A549 (cell line): ENCODE measurements at regions not wholly inside any gene's neighbourhood (a gene's known extent, or its start where the extent isn't known, plus 50 kb on each side); places are given as distances from the start of the nearest gene placed in this dataset.
"Not testable (repeated sequence)": the region's sequence is repeated elsewhere in the genome, so short reads cannot be mapped to it uniquely, and the experiment has no call there.

ENCODE experiments used
- ATAC-seq, 2 experiments: fragments of 200-7000 bp in 1 of 2; fragments of >200 bp in 1 of 2; cut with Nextera tagmentation in 1 of 2; cut with Tn5 transposase in 1 of 2; 3 replicates each; pipeline versions ENCODE4 v1.8.0 to v1.9.1; 2018 to 2020; ENCODE audit warnings: mild to moderate bottlenecking in 1 of 2, moderate library complexity in 1 of 2
- CTCF ChIA-PET: fragments of 300-600 bp; sonication (Branson Sonifier 250); formaldehyde crosslinking; extraction: SDS; loops from one replicate; lab custom pipeline; 2021; ENCODE audit warnings: antibody characterized with exemption, inconsistent platforms; lab: Yijun Ruan, JAX
- POLR2A ChIA-PET: fragments of 350-600 bp; formaldehyde crosslinking; extraction: SDS; loops from one replicate; lab custom pipeline; 2021; ENCODE audit warnings: antibody characterized with exemption, inconsistent platforms; lab: Yijun Ruan, JAX
- DNase-seq, 2 experiments: peaks; one replicate each; pipeline versions ENCODE4 v3.0.0 to v3.0.0-alpha.2; 2011 to 2016; ENCODE audit warnings: low read depth in 1 of 2, low spot score in 1 of 2
- FAIRE-seq: peaks from 2 replicates; lab custom pipeline; 2011; peaks lifted over from hg19 to GRCh38; lab: Jason Lieb, UNC
- H3K27ac ChIP-seq, 2 experiments: fragments of >200 bp; sonication (Bioruptor Twin); formaldehyde crosslinking; 3 replicates each; pipeline ENCODE4 v1.5.1; 2016 to 2017
- H3K4me1 ChIP-seq: fragments of >200 bp; sonication (Bioruptor Twin); formaldehyde crosslinking; 3 replicates; pipeline ENCODE4 v1.6.1; 2016
- H3K4me2 ChIP-seq: fragments of >200 bp; sonication (Bioruptor Twin); formaldehyde crosslinking; 3 replicates; pipeline ENCODE4 v1.6.1; 2016
- H3K4me3 ChIP-seq: fragments of >200 bp; sonication (Bioruptor Twin); formaldehyde crosslinking; 3 replicates; pipeline ENCODE4 v1.5.1; 2016
- H3K9me3 ChIP-seq: fragments of >200 bp; sonication (Bioruptor Twin); formaldehyde crosslinking; 3 replicates; pipeline ENCODE4 v1.6.1; 2016
- BHLHE40 ChIP-seq: IDR thresholded peaks from 2 replicates; pipeline ENCODE4 v1.6.1; 2012; ENCODE audit warnings: low read depth, low read length, inconsistent platforms
- CBX2 ChIP-seq: fragments of 200-600 bp; sonication (generic); IDR thresholded peaks from 2 replicates; pipeline ENCODE4 v1.6.1; 2016; ENCODE audit warnings: low read depth, mild to moderate bottlenecking, borderline replicate concordance
- CHD2 ChIP-seq: fragments of 150-350 bp; IDR thresholded peaks from 2 replicates; pipeline ENCODE4 v1.6.1; 2014; ENCODE audit warnings: low read length; ENCODE audit not compliant: partially characterized antibody
- CHD4 ChIP-seq: fragments of 200-600 bp; sonication (generic); IDR thresholded peaks from 2 replicates; pipeline ENCODE4 v1.6.1; 2016; ENCODE audit warnings: antibody characterized with exemption, mild to moderate bottlenecking, borderline replicate concordance
- EHF ChIP-seq: fragments of 250-450 bp; sonication (Bioruptor Pico); IDR thresholded peaks from 2 replicates; pipeline ENCODE4 v1.5.0; 2020; ENCODE audit warnings: mild to moderate bottlenecking
- FOSB ChIP-seq: fragments of 250-450 bp; sonication (Bioruptor Pico); IDR thresholded peaks from 2 replicates; pipeline ENCODE4 v1.5.0; 2020; ENCODE audit warnings: mild to moderate bottlenecking, moderate library complexity
- GATA3 ChIP-seq: IDR thresholded peaks from 2 replicates; pipeline ENCODE4 v1.6.1; 2012; ENCODE audit warnings: borderline replicate concordance
- HDAC2 ChIP-seq: fragments of 200-600 bp; sonication (generic); IDR thresholded peaks from 2 replicates; pipeline ENCODE4 v1.6.1; 2016
- HOXB5 ChIP-seq: fragments of 250-450 bp; sonication (Bioruptor Pico); IDR thresholded peaks from 2 replicates; pipeline ENCODE4 v1.5.0; 2020; ENCODE audit warnings: mild to moderate bottlenecking, moderate library complexity
- JUNB ChIP-seq: fragments of >200 bp; sonication (Bioruptor Twin); formaldehyde crosslinking; IDR thresholded peaks from 2 replicates; pipeline ENCODE4 v1.6.1; 2016
- POLR2A ChIP-seq: IDR thresholded peaks from 2 replicates; pipeline ENCODE4 v1.6.1; 2012; ENCODE audit warnings: mild to moderate bottlenecking, low read length
- RCOR1 ChIP-seq: fragments of 150-350 bp; IDR thresholded peaks from 2 replicates; pipeline ENCODE4 v1.6.1; 2014; ENCODE audit warnings: antibody characterized with exemption, low read length, low read depth
- RNF2 ChIP-seq: fragments of 200-600 bp; sonication (generic); IDR thresholded peaks from 2 replicates; pipeline ENCODE4 v1.6.1; 2016; ENCODE audit warnings: low read depth, mild to moderate bottlenecking, antibody characterized with exemption, moderate library complexity, borderline replicate concordance
- ZFP36 ChIP-seq: fragments of 450-650 bp; IDR thresholded peaks from 2 replicates; pipeline ENCODE4 v1.6.1; 2014; ENCODE audit warnings: borderline replicate concordance; ENCODE audit not compliant: partially characterized antibody
- ZNF302 ChIP-seq: fragments of 250-450 bp; sonication (Bioruptor Pico); IDR thresholded peaks from 2 replicates; pipeline ENCODE4 v1.9.0; 2021; ENCODE audit warnings: inconsistent platforms, mild to moderate bottlenecking, moderate library complexity
- WGBS: methylation state at CpG from one replicate; pipeline ENCODE4 v1.1.6; 2017; ENCODE audit errors: missing lambda C conversion rate; 5-methylcytosine and 5-hydroxymethylcytosine counted together
- TF ChIP-seq, protein P1 (sequence below): fragments of 200-600 bp; sonication (generic); IDR thresholded peaks from 2 replicates; pipeline ENCODE4 v1.6.1; 2016; ENCODE audit warnings: antibody characterized with exemption, mild to moderate bottlenecking, moderate library complexity
- TF ChIP-seq, protein P2 (sequence below): fragments of >200 bp; sonication (Bioruptor Twin); formaldehyde crosslinking; IDR thresholded peaks from 3 replicates; pipeline ENCODE4 v1.6.1; 2016
- TF ChIP-seq, protein P3 (sequence below): IDR thresholded peaks from 2 replicates; pipeline ENCODE4 v1.6.1; 2012

DNA sequence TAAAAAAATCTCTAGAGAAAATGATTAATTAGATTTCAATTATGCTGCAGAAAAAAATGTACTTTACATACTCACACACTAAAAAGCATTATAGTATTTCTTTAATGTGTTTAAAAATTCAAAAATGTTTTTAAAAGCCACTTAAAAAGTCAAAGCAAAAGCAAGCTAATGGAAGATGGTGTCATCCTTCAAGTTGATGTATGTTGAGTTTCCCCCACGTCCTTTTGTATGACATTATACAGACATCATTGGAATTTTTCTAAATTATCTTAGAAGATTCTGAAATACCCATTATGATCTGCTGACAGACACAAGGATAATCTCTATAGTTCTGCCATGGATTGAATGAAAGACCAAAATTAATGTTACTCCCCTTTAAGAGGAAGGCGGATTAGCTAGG is 393.7 kb upstream of the TENM3 start:
- DNase-seq = no peak
- FAIRE-seq = no peak
- H3K9me3 ChIP-seq = no peaks in the 10 kb centered on the region
- ATAC-seq = no peak
- POLR2A ChIA-PET = no interaction called here
- TF ChIP-seq JUNB (no peak), POLR2A (no peak), RNF2 (no peak), CBX2 (no peak), HDAC2 (no peak), HOXB5 (CRISPR knock-in tag) (no peak), GATA3 (no peak), CHD4 (no peak)
- TF ChIP-seq, protein P1, sequence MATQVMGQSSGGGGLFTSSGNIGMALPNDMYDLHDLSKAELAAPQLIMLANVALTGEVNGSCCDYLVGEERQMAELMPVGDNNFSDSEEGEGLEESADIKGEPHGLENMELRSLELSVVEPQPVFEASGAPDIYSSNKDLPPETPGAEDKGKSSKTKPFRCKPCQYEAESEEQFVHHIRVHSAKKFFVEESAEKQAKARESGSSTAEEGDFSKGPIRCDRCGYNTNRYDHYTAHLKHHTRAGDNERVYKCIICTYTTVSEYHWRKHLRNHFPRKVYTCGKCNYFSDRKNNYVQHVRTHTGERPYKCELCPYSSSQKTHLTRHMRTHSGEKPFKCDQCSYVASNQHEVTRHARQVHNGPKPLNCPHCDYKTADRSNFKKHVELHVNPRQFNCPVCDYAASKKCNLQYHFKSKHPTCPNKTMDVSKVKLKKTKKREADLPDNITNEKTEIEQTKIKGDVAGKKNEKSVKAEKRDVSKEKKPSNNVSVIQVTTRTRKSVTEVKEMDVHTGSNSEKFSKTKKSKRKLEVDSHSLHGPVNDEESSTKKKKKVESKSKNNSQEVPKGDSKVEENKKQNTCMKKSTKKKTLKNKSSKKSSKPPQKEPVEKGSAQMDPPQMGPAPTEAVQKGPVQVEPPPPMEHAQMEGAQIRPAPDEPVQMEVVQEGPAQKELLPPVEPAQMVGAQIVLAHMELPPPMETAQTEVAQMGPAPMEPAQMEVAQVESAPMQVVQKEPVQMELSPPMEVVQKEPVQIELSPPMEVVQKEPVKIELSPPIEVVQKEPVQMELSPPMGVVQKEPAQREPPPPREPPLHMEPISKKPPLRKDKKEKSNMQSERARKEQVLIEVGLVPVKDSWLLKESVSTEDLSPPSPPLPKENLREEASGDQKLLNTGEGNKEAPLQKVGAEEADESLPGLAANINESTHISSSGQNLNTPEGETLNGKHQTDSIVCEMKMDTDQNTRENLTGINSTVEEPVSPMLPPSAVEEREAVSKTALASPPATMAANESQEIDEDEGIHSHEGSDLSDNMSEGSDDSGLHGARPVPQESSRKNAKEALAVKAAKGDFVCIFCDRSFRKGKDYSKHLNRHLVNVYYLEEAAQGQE = no peak
- H3K4me2 ChIP-seq = no peak overlapping the region
- no peak overlapping the region for H3K27ac ChIP-seq
- no peak overlapping the region for H3K4me3 ChIP-seq
- H3K4me1 ChIP-seq = no peaks in the 10 kb centered on the region
- CTCF ChIA-PET = no interaction called here
- WGBS = 42% methylated on average over 2 of the region's 2 CpGs

DNA sequence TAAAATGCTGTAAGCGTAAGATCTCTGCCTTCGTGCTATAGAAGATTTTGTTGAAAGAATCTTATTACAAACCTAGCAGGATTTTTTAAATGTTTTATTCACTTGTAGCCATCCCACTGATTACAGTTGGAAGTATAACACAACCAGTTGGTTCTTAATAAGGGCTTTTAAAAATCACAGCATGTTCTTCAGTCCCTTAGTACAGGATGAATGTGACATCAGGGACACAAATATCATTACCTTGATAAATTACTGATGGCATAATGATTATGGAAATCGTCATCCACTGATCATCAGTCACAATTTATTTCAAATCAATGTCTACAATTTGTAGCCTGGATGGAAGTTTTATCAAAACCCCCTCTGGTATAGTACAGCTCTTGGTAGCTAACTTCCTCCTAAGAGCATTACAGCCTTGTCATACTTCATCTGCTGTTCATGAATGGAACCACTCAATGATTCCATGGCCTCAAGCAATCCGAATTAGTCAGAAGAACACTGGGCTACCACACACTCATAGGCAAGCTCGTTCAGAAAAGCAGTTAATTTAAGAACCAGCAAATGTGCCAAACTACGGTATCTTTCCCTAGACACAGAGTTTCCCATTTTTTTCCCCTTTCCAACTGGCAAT is 389.2 kb upstream of the TENM3 start:
- H3K9me3 ChIP-seq = no peaks in the 10 kb centered on the region
- ChIA-PET POLR2A (no interaction called here), CTCF (no interaction called here)
- H3K4me1 ChIP-seq = no peaks in the 10 kb centered on the region
- H3K27ac ChIP-seq = no peak overlapping the region
- no peak overlapping the region for H3K4me3 ChIP-seq
- DNase-seq = no peak
- no peak for FAIRE-seq
- ATAC-seq = no peak
- no peak for TF ChIP-seq ZFP36
- no peak for TF ChIP-seq ZNF302 (CRISPR knock-in tag)
- TF ChIP-seq, protein P2, sequence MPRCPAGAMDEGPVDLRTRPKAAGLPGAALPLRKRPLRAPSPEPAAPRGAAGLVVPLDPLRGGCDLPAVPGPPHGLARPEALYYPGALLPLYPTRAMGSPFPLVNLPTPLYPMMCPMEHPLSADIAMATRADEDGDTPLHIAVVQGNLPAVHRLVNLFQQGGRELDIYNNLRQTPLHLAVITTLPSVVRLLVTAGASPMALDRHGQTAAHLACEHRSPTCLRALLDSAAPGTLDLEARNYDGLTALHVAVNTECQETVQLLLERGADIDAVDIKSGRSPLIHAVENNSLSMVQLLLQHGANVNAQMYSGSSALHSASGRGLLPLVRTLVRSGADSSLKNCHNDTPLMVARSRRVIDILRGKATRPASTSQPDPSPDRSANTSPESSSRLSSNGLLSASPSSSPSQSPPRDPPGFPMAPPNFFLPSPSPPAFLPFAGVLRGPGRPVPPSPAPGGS = no peak
- no peak for TF ChIP-seq BHLHE40
- no peak for TF ChIP-seq CHD4
- TF ChIP-seq, protein P3, sequence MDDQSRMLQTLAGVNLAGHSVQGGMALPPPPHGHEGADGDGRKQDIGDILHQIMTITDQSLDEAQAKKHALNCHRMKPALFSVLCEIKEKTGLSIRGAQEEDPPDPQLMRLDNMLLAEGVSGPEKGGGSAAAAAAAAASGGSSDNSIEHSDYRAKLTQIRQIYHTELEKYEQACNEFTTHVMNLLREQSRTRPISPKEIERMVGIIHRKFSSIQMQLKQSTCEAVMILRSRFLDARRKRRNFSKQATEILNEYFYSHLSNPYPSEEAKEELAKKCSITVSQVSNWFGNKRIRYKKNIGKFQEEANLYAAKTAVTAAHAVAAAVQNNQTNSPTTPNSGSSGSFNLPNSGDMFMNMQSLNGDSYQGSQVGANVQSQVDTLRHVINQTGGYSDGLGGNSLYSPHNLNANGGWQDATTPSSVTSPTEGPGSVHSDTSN = no peak
- TF ChIP-seq, all 56 proteins: peak for 0
- no peak overlapping the region for H3K4me2 ChIP-seq
- WGBS = 12% methylated on average over 6 of the region's 6 CpGs

DNA sequence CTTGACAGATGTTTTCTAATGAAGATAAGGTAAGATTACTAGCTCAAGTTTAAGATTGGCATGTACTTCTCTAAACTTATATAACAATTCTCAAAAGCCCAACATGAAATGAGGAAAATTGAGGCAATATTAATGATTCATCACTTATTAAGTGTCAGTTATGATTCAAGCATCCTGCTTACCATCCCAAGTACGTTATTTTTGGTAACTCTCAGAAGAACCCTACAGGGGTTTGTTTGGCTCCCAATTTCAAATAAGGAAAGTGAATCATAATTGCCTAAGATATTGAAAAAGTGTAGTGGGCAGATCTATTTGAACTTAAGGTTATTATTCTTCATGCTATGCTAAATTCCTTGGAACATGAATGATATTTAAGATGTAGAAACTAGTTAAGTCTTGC is 387.9 kb upstream of the TENM3 start:
- no peak overlapping the region for H3K4me2 ChIP-seq
- TF ChIP-seq EHF (no peak), JUNB (no peak), RCOR1 (no peak), CHD2 (no peak), FOSB (CRISPR knock-in tag) (no peak)
- no peak overlapping the region for H3K27ac ChIP-seq
- ATAC-seq = no peak
- H3K9me3 ChIP-seq = no peaks in the 10 kb centered on the region
- FAIRE-seq = no peak
- no peak for DNase-seq
- 5% methylated on average over 1 of the region's 1 CpG for WGBS
- ChIA-PET CTCF (no interaction called here), POLR2A (no interaction called here)
- no peak overlapping the region for H3K4me3 ChIP-seq
- no peaks in the 10 kb centered on the region for H3K4me1 ChIP-seq

DNA sequence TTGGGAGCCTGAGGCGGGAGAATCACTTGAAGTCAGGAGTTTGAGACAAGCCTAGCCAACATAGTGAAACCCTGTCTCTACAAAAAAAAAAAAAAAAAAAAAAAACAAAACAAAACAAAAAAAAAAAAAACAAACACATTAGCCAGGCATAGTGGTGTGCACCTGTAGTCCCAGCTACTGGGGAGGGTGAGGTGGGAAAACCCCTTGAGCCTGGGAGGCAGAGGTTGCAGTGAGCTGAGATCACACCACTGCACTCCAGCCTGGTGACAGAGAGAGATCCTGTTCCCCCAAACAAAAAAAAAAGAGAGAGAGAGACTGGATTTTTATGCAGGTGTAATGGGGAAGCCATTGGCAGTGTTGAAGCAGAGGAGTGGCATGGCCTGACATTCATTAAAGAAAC is 385.7 kb upstream of the TENM3 start:
- H3K4me2 ChIP-seq, ATAC-seq, H3K4me3 ChIP-seq, H3K4me1 ChIP-seq, H3K9me3 ChIP-seq, FAIRE-seq, CTCF ChIA-PET, DNase-seq, POLR2A ChIA-PET, H3K27ac ChIP-seq: not testable (repeated sequence)
- 13% methylated on average over 1 of the region's 1 CpG for WGBS
